Spleen (tissue), 7 donors: ENCODE measurements at regions not wholly inside any gene's neighbourhood (a gene's known extent, or its start where the extent isn't known, plus 50 kb on each side); places are given as distances from the start of the nearest gene placed in this dataset.

ENCODE experiments used
- POLR2A ChIP-seq, 3 donors: fragments of 450-650 bp; IDR thresholded peaks; one replicate each; pipeline ENCODE4 v1.5.1; 2017; ENCODE audit warnings: antibody characterized with exemption in 3 of 3, mild to moderate bottlenecking in 1 of 3
- POLR2AphosphoS5 ChIP-seq, 3 donors: sonication (generic); formaldehyde crosslinking; IDR thresholded peaks; one replicate each; pipeline ENCODE4 v1.5.1; 2017; ENCODE audit warnings: antibody characterized with exemption in 3 of 3
- TF ChIP-seq, protein P1 (sequence below), 11 experiments: fragments of 200-600 bp in 7 of 11; fragments of 450-650 bp in 4 of 11; sonication (generic) in 4 of 11; IDR thresholded peaks in 8 of 11; conservative IDR thresholded peaks in 3 of 11; 1 replicate in 7 of 11; 2 replicates in 4 of 11; pipeline versions ENCODE4 v1.4.0 to v1.8.0; 2016 to 2021; ENCODE audit warnings: antibody characterized with exemption in 11 of 11, inconsistent platforms in 4 of 11, mild to moderate bottlenecking in 1 of 11
- donor health status: DM: no; HTN: no; CAD: no; lungs with moderate emphysema.
- donor health status: DM: no; HTN: no; CAD: no.
- donor health status: DM: no; HTN: no; CAD: no.

- TF ChIP-seq POLR2AphosphoS5 (IDR thresholded peaks at IDR 0.05) (no peak), POLR2A (IDR thresholded peaks at IDR 0.05) (no peak)
- TF ChIP-seq, protein P1, sequence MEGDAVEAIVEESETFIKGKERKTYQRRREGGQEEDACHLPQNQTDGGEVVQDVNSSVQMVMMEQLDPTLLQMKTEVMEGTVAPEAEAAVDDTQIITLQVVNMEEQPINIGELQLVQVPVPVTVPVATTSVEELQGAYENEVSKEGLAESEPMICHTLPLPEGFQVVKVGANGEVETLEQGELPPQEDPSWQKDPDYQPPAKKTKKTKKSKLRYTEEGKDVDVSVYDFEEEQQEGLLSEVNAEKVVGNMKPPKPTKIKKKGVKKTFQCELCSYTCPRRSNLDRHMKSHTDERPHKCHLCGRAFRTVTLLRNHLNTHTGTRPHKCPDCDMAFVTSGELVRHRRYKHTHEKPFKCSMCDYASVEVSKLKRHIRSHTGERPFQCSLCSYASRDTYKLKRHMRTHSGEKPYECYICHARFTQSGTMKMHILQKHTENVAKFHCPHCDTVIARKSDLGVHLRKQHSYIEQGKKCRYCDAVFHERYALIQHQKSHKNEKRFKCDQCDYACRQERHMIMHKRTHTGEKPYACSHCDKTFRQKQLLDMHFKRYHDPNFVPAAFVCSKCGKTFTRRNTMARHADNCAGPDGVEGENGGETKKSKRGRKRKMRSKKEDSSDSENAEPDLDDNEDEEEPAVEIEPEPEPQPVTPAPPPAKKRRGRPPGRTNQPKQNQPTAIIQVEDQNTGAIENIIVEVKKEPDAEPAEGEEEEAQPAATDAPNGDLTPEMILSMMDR (IDR thresholded peaks at IDR 0.05 in 8 of 11, conservative IDR thresholded peaks at IDR 0.05 in 3 of 11), result no peak
These were observed 454.2 kb upstream of the CLINT1 start for GRCh38 chr5:158313027-158313732.
